ENCODE measurements at regions not wholly inside any gene's neighbourhood (a gene's known extent, or its start where the extent isn't known, plus 50 kb on each side); places are given as distances from the start of the nearest gene placed in this dataset.
"Not testable (repeated sequence)": the region's sequence is repeated elsewhere in the genome, so short reads cannot be mapped to it uniquely, and the experiment has no call there.

GRCh38 chr16:60945225-60945624, 1091.0 kb downstream of the CDH8 start:
- H3K4me3 Mint-ChIP-seq, result no peak overlapping the region
- H3K27me3 Mint-ChIP-seq, result no peaks in the 10 kb centered on the region
- ATAC-seq (ENCODE audit: low read depth), result no peak
- intact Hi-C loops (cut with micrococcal nuclease), result no loop called here
- H3K9me3 Mint-ChIP-seq, result peaks cover 13% of the 10 kb centered on the region
- no peaks in the 10 kb centered on the region for H3K4me1 Mint-ChIP-seq
- no peak for TF ChIP-seq CTCF (IDR thresholded peaks at IDR 0.05)
- ChIA-PET CTCF (no interaction called here), POLR2A (no interaction called here)
- no peak overlapping the region for H3K27ac Mint-ChIP-seq
- DNase-seq, result no peak
- no peaks in the 10 kb centered on the region for H3K36me3 Mint-ChIP-seq (ENCODE audit: low read depth)

GRCh38 chr16:60936189-60936588, 1100.0 kb downstream of the CDH8 start:
- H3K27me3 Mint-ChIP-seq; DNase-seq; intact Hi-C loops (cut with micrococcal nuclease); H3K4me1 Mint-ChIP-seq; POLR2A ChIA-PET; H3K27ac Mint-ChIP-seq; ATAC-seq (ENCODE audit: low read depth); H3K4me3 Mint-ChIP-seq; CTCF ChIA-PET; H3K36me3 Mint-ChIP-seq (ENCODE audit: low read depth); H3K9me3 Mint-ChIP-seq: not testable (repeated sequence)

- Mint-ChIP-seq H3K27me3 (no peaks in the 10 kb centered on the region), H3K27ac (no peak overlapping the region), H3K4me3 (no peak overlapping the region), H3K9me3 (peaks cover 5% of the 10 kb centered on the region), H3K36me3 (ENCODE audit: low read depth) (no peaks in the 10 kb centered on the region), H3K4me1 (no peaks in the 10 kb centered on the region)
- ATAC-seq (ENCODE audit: low read depth) (no peak), DNase-seq (no peak)
- intact Hi-C loops (cut with micrococcal nuclease), result no loop called here
- CTCF ChIA-PET, result no interaction called here
- TF ChIP-seq CTCF (IDR thresholded peaks at IDR 0.05), result no peak
- POLR2A ChIA-PET, result no interaction called here
Observed at GRCh38 chr16:60932600-60932999, 1103.6 kb downstream of the CDH8 start.

- Mint-ChIP-seq H3K4me3 (no peak overlapping the region), H3K36me3 (ENCODE audit: low read depth) (no peaks in the 10 kb centered on the region), H3K4me1 (no peaks in the 10 kb centered on the region), H3K27me3 (no peaks in the 10 kb centered on the region), H3K27ac (no peak overlapping the region), H3K9me3 (peaks cover 5% of the 10 kb centered on the region)
- ChIA-PET POLR2A (no interaction called here), CTCF (no interaction called here)
- ATAC-seq (ENCODE audit: low read depth) (no peak), DNase-seq (no peak)
- no peak for TF ChIP-seq CTCF (IDR thresholded peaks at IDR 0.05)
- intact Hi-C loops (cut with micrococcal nuclease), result no loop called here
Observed at GRCh38 chr16:60930291-60930690, 1105.9 kb downstream of the CDH8 start.

GRCh38 chr16:60922920-60923319, 1113.3 kb downstream of the CDH8 start:
- POLR2A ChIA-PET, result no interaction called here
- no peak for TF ChIP-seq CTCF (IDR thresholded peaks at IDR 0.05)
- CTCF ChIA-PET, result no interaction called here
- Mint-ChIP-seq H3K4me3 (no peak overlapping the region), H3K27me3 (no peaks in the 10 kb centered on the region), H3K4me1 (no peaks in the 10 kb centered on the region), H3K36me3 (ENCODE audit: low read depth) (no peaks in the 10 kb centered on the region), H3K9me3 (peaks cover 6% of the 10 kb centered on the region), H3K27ac (no peak overlapping the region)
- ATAC-seq (ENCODE audit: low read depth) (no peak), DNase-seq (no peak)
- intact Hi-C loops (cut with micrococcal nuclease), result no loop called here

GRCh38 chr16:60914334-60914733, 1121.9 kb downstream of the CDH8 start:
- no peaks in the 10 kb centered on the region for H3K36me3 Mint-ChIP-seq (ENCODE audit: low read depth)
- no peak overlapping the region for H3K4me3 Mint-ChIP-seq
- DNase-seq (no peak), ATAC-seq (ENCODE audit: low read depth) (no peak)
- TF ChIP-seq CTCF (IDR thresholded peaks at IDR 0.05), result no peak
- ChIA-PET POLR2A (no interaction called here), CTCF (no interaction called here)
- intact Hi-C loops (cut with micrococcal nuclease), result no loop called here
- H3K9me3 Mint-ChIP-seq, result no peaks in the 10 kb centered on the region
- no peaks in the 10 kb centered on the region for H3K27me3 Mint-ChIP-seq
- no peaks in the 10 kb centered on the region for H3K4me1 Mint-ChIP-seq
- H3K27ac Mint-ChIP-seq, result no peak overlapping the region
